Cardiac muscle cell (in vitro differentiated cells and primary cell): ENCODE measurements at regions not wholly inside any gene's neighbourhood (a gene's known extent, or its start where the extent isn't known, plus 50 kb on each side); places are given as distances from the start of the nearest gene placed in this dataset.

Experiments used
- DNase-seq, 2 donors: peaks; one replicate each; pipeline versions ENCODE4 v3.0.0 to v3.0.0-alpha.2; 2010 to 2017; ENCODE audit warnings: low read depth in 1 of 2, low spot score in 1 of 2
- H3K27ac ChIP-seq: fragments of 200-600 bp; sonication (generic); 2 replicates; pipeline ENCODE4 v1.5.1; 2016
- H3K27me3 ChIP-seq: fragments of 200-600 bp; sonication (generic); 2 replicates; pipeline ENCODE4 v1.6.0; 2016; ENCODE audit warnings: control low read depth
- H3K36me3 ChIP-seq: fragments of 200-600 bp; sonication (generic); 2 replicates; pipeline ENCODE4 v1.5.1; 2016; ENCODE audit warnings: control low read depth
- H3K4me1 ChIP-seq: fragments of 200-600 bp; sonication (generic); 2 replicates; pipeline ENCODE4 v1.8.1; 2017; ENCODE audit warnings: low read depth, mild to moderate bottlenecking, mixed run types
- H3K4me3 ChIP-seq: fragments of 200-600 bp; sonication (generic); 2 replicates; pipeline ENCODE4 v1.5.1; 2016; ENCODE audit warnings: mild to moderate bottlenecking
- H3K9me3 ChIP-seq: fragments of 200-600 bp; sonication (generic); 2 replicates; pipeline ENCODE4 v1.5.1; 2017; ENCODE audit warnings: low read depth, mild to moderate bottlenecking, control low read depth
- TF ChIP-seq, protein P1 (sequence below): IDR thresholded peaks from 2 replicates; pipeline ENCODE4 v1.5.1; 2012; ENCODE audit warnings: low read depth, mild to moderate bottlenecking, low read length

GRCh38 chr14:43031598-43031997, 1424.9 kb downstream of the LRFN5 start:
- DNase-seq, result no peak
- H3K4me3 ChIP-seq, result no peak overlapping the region
- H3K27ac ChIP-seq, result no peak overlapping the region
- no peaks in the 10 kb centered on the region for H3K9me3 ChIP-seq
- TF ChIP-seq, protein P1, sequence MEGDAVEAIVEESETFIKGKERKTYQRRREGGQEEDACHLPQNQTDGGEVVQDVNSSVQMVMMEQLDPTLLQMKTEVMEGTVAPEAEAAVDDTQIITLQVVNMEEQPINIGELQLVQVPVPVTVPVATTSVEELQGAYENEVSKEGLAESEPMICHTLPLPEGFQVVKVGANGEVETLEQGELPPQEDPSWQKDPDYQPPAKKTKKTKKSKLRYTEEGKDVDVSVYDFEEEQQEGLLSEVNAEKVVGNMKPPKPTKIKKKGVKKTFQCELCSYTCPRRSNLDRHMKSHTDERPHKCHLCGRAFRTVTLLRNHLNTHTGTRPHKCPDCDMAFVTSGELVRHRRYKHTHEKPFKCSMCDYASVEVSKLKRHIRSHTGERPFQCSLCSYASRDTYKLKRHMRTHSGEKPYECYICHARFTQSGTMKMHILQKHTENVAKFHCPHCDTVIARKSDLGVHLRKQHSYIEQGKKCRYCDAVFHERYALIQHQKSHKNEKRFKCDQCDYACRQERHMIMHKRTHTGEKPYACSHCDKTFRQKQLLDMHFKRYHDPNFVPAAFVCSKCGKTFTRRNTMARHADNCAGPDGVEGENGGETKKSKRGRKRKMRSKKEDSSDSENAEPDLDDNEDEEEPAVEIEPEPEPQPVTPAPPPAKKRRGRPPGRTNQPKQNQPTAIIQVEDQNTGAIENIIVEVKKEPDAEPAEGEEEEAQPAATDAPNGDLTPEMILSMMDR, result no peak
- H3K27me3 ChIP-seq, result no peaks in the 10 kb centered on the region
- H3K36me3 ChIP-seq, result no peaks in the 10 kb centered on the region
- no peaks in the 10 kb centered on the region for H3K4me1 ChIP-seq

GRCh38 chr14:43022094-43022800, 1415.6 kb downstream of the LRFN5 start:
- Histone ChIP-seq H3K9me3 (no peaks in the 10 kb centered on the region), H3K4me3 (no peak overlapping the region), H3K27me3 (no peaks in the 10 kb centered on the region), H3K27ac (no peak overlapping the region), H3K36me3 (no peaks in the 10 kb centered on the region), H3K4me1 (no peaks in the 10 kb centered on the region)
- TF ChIP-seq, protein P1, result no peak
- no peak for DNase-seq

- H3K9me3 ChIP-seq, result no peaks in the 10 kb centered on the region
- no peaks in the 10 kb centered on the region for H3K36me3 ChIP-seq
- no peaks in the 10 kb centered on the region for H3K4me1 ChIP-seq
- H3K27ac ChIP-seq, result no peak overlapping the region
- H3K4me3 ChIP-seq, result no peak overlapping the region
- H3K27me3 ChIP-seq, result no peaks in the 10 kb centered on the region
- no peak for DNase-seq
- TF ChIP-seq, protein P1, result no peak
These were observed 1413.2 kb downstream of the LRFN5 start for GRCh38 chr14:43019826-43020225.

DNA sequence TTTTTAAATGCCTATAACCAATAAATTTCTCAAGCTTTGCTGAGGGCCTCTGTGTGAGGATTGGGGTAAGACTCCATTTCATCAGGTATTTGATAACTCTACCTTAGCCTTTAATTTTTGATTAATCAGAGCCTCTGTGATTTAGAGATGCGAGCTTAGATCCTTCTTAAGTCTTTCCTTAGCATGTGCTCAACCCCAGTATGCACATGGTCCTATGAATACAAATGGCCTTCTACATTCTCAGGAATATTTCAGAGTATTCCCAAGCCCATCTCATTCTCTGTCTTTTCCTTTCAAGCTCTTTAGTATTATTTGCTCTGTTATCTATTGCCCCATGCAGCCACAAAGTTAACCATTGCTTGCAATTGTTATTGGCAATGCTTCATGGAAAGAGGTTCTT, 1407.7 kb downstream of the LRFN5 start:
- no peak for DNase-seq
- Histone ChIP-seq H3K27ac (no peak overlapping the region), H3K4me3 (no peak overlapping the region), H3K27me3 (no peaks in the 10 kb centered on the region), H3K36me3 (no peaks in the 10 kb centered on the region), H3K9me3 (peaks cover 3% of the 10 kb centered on the region), H3K4me1 (no peaks in the 10 kb centered on the region)
- TF ChIP-seq, protein P1, result no peak

- Histone ChIP-seq H3K4me1 (no peaks in the 10 kb centered on the region), H3K4me3 (no peak overlapping the region), H3K9me3 (peaks cover 3% of the 10 kb centered on the region), H3K36me3 (no peaks in the 10 kb centered on the region), H3K27ac (no peak overlapping the region), H3K27me3 (no peaks in the 10 kb centered on the region)
- TF ChIP-seq, protein P1, result no peak
- DNase-seq, result no peak
These were observed 1406.1 kb downstream of the LRFN5 start for GRCh38 chr14:43012817-43013216.

GRCh38 chr14:43005807-43006206, 1399.1 kb downstream of the LRFN5 start:
- no peak for DNase-seq
- no peaks in the 10 kb centered on the region for H3K4me1 ChIP-seq
- no peak overlapping the region for H3K27ac ChIP-seq
- TF ChIP-seq, protein P1, result no peak
- H3K4me3 ChIP-seq, result no peak overlapping the region
- H3K27me3 ChIP-seq, result no peaks in the 10 kb centered on the region
- H3K36me3 ChIP-seq, result no peaks in the 10 kb centered on the region
- no peaks in the 10 kb centered on the region for H3K9me3 ChIP-seq
